Neural cell (in vitro differentiated cells): ENCODE measurements at regions not wholly inside any gene's neighbourhood (a gene's known extent, or its start where the extent isn't known, plus 50 kb on each side); places are given as distances from the start of the nearest gene placed in this dataset.

Experiments
- EP300 ChIP-seq: fragments of 450-650 bp; conservative IDR thresholded peaks from 2 replicates; pipeline ENCODE4 v1.6.1; 2014; ENCODE audit warnings: antibody characterized with exemption, mild to moderate bottlenecking, moderate library complexity; ENCODE audit not compliant: poor library complexity, severe bottlenecking
- EZH2 ChIP-seq: fragments of 200-600, 300-800 bp; shearing (Covaris generic), sonication (generic); IDR thresholded peaks from 2 replicates; pipeline ENCODE4 v1.6.1; 2014; ENCODE audit warnings: antibody characterized with exemption, low read length, borderline replicate concordance, mild to moderate bottlenecking; ENCODE audit not compliant: insufficient read depth, poor library complexity, severe bottlenecking
- MXI1 ChIP-seq: fragments of 450-650 bp; conservative IDR thresholded peaks from 2 replicates; pipeline ENCODE4 v1.6.1; 2014; ENCODE audit warnings: antibody characterized with exemption, mild to moderate bottlenecking; ENCODE audit not compliant: poor library complexity, severe bottlenecking
- POLR2AphosphoS5 ChIP-seq: IDR thresholded peaks from 2 replicates; pipeline ENCODE4 v1.6.1; 2012
- RAD21 ChIP-seq: fragments of 450-650 bp; conservative IDR thresholded peaks from 2 replicates; pipeline ENCODE4 v1.6.1; 2014; ENCODE audit warnings: antibody characterized with exemption, mild to moderate bottlenecking, moderate library complexity
- REST ChIP-seq: IDR thresholded peaks from 2 replicates; pipeline ENCODE4 v1.6.1; 2012; ENCODE audit warnings: borderline replicate concordance
- TAF1 ChIP-seq: IDR thresholded peaks from 2 replicates; pipeline ENCODE4 v1.6.1; 2012; ENCODE audit warnings: low read depth
- TF ChIP-seq, protein P1 (sequence below): fragments of 450-650 bp; IDR thresholded peaks from 2 replicates; pipeline ENCODE4 v1.5.1; 2014; ENCODE audit warnings: antibody characterized with exemption, mild to moderate bottlenecking, moderate library complexity; ENCODE audit not compliant: poor library complexity, severe bottlenecking

DNA sequence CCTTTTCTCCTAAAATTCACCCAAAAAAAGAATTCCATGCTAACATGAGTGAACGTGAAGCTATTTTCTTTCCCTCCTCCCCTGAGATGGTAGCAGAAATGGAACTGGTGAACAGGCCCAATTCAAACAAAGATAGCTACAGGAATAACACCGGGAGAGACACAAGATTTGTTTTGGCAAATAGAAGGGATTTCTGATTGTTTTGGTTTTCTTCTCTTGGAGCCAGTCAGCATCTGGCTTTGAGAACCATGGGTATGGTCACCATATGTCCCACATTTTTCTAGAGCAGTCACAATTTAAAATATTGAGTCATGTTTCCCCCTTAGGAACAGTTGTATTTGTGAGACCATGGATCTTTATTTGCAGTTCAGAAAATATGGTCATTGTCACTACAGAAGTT lies 214.1 kb downstream of the FAM76B start:
- no peak for TF ChIP-seq TAF1
- TF ChIP-seq POLR2AphosphoS5 = no peak
- TF ChIP-seq, protein P1, sequence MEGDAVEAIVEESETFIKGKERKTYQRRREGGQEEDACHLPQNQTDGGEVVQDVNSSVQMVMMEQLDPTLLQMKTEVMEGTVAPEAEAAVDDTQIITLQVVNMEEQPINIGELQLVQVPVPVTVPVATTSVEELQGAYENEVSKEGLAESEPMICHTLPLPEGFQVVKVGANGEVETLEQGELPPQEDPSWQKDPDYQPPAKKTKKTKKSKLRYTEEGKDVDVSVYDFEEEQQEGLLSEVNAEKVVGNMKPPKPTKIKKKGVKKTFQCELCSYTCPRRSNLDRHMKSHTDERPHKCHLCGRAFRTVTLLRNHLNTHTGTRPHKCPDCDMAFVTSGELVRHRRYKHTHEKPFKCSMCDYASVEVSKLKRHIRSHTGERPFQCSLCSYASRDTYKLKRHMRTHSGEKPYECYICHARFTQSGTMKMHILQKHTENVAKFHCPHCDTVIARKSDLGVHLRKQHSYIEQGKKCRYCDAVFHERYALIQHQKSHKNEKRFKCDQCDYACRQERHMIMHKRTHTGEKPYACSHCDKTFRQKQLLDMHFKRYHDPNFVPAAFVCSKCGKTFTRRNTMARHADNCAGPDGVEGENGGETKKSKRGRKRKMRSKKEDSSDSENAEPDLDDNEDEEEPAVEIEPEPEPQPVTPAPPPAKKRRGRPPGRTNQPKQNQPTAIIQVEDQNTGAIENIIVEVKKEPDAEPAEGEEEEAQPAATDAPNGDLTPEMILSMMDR = no peak
- no peak for TF ChIP-seq EZH2
- TF ChIP-seq RAD21 = no peak
- TF ChIP-seq EP300 = no peak
- no peak for TF ChIP-seq REST
- no peak for TF ChIP-seq MXI1
